SK-N-SH (cell line): ENCODE measurements at regions not wholly inside any gene's neighbourhood (a gene's known extent, or its start where the extent isn't known, plus 50 kb on each side); places are given as distances from the start of the nearest gene placed in this dataset.

Source experiments
- CTCF ChIA-PET: fragments of 300-600, 350-600 bp; formaldehyde crosslinking; extraction: SDS; loops from one replicate; lab custom pipeline; 2021; lab: Yijun Ruan, JAX
- POLR2A ChIA-PET: fragments of 350-600 bp; sonication (Branson Sonifier 250); formaldehyde crosslinking; extraction: SDS; loops from one replicate; lab custom pipeline; 2020; ENCODE audit warnings: antibody characterized with exemption, inconsistent platforms; lab: Yijun Ruan, JAX
- DNase-seq: peaks from one replicate; pipeline ENCODE4 v3.0.0; 2012
- H2AFZ ChIP-seq: fragments of 200-600 bp; sonication (generic); 2 replicates; pipeline ENCODE4 v1.8.1; 2016; ENCODE audit warnings: antibody characterized with exemption, mild to moderate bottlenecking, low read depth
- H3F3A ChIP-seq: fragments of 200-600 bp; sonication (generic); replicated peaks from 2 replicates; pipeline ENCODE3; 2016; ENCODE audit warnings: antibody characterized with exemption, mild to moderate bottlenecking; ENCODE audit not compliant: insufficient read depth
- H3K27ac ChIP-seq, 2 experiments: fragments of 200-500 bp in 1 of 2; fragments of 200-600 bp in 1 of 2; sonication (Bioruptor generic) in 1 of 2; sonication (generic), shearing (Covaris generic) in 1 of 2; 2 replicates each; pipeline versions ENCODE4 v1.5.1 to v1.6.1; 2014 to 2016; ENCODE audit warnings: low read depth in 2 of 2, inconsistent platforms in 1 of 2, low read length in 1 of 2, mild to moderate bottlenecking in 1 of 2, mixed read lengths in 1 of 2
- H3K27me3 ChIP-seq: fragments of 200-600 bp; sonication (generic), shearing (Covaris generic); 2 replicates; pipeline ENCODE4 v1.6.1; 2016; ENCODE audit warnings: mixed run types; ENCODE audit not compliant: insufficient read depth
- H3K36me3 ChIP-seq, 2 experiments: fragments of 200-500 bp in 1 of 2; fragments of 200-600 bp in 1 of 2; sonication (Bioruptor generic) in 1 of 2; sonication (generic) in 1 of 2; replicated peaks in 1 of 2; 2 replicates each; pipeline versions ENCODE3 to v1.5.1; 2014 to 2016; ENCODE audit warnings: low read length in 1 of 2, mild to moderate bottlenecking in 1 of 2; ENCODE audit not compliant: insufficient read depth in 2 of 2, control insufficient read depth in 1 of 2
- H3K4me1 ChIP-seq, 2 experiments: fragments of 200-500 bp in 1 of 2; fragments of 200-600 bp in 1 of 2; sonication (Bioruptor generic) in 1 of 2; sonication (generic), shearing (Covaris generic) in 1 of 2; 2 replicates each; pipeline versions ENCODE4 v1.5.1 to v1.6.1; 2014 to 2016; ENCODE audit warnings: low read depth in 1 of 2, low read length in 1 of 2, mixed run types in 1 of 2; ENCODE audit not compliant: insufficient read depth in 2 of 2, control insufficient read depth in 1 of 2
- H3K4me2 ChIP-seq: fragments of 200-600 bp; sonication (generic), shearing (Covaris generic); 2 replicates; pipeline ENCODE4 v1.6.1; 2017; ENCODE audit warnings: mixed run types
- H3K4me3 ChIP-seq, 2 experiments: fragments of 200-500 bp in 1 of 2; fragments of 200-600 bp in 1 of 2; sonication (Bioruptor generic) in 1 of 2; sonication (generic), shearing (Covaris generic) in 1 of 2; 2 replicates each; pipeline versions ENCODE4 v1.5.1 to v1.8.1; 2014 to 2016; ENCODE audit warnings: low read depth in 2 of 2, inconsistent platforms in 1 of 2, low read length in 1 of 2, mild to moderate bottlenecking in 1 of 2, mixed read lengths in 1 of 2, moderate library complexity in 1 of 2
- H3K79me2 ChIP-seq: fragments of 200-600 bp; sonication (generic); 2 replicates; pipeline ENCODE4 v1.8.1; 2017; ENCODE audit warnings: mild to moderate bottlenecking; ENCODE audit not compliant: insufficient read depth
- H3K9ac ChIP-seq: fragments of 200-600 bp; sonication (generic); 2 replicates; pipeline ENCODE4 v1.6.1; 2017; ENCODE audit warnings: mixed run types
- H3K9me2 ChIP-seq: fragments of 200-600 bp; sonication (generic); 2 replicates; pipeline ENCODE4 v1.6.1; 2017; ENCODE audit warnings: mixed run types
- H3K9me3 ChIP-seq: fragments of 200-600 bp; sonication (generic); 2 replicates; pipeline ENCODE4 v1.6.1; 2017; ENCODE audit warnings: mixed run types, mild to moderate bottlenecking, moderate library complexity
- H4K20me1 ChIP-seq: fragments of 200-600 bp; sonication (generic); 2 replicates; pipeline ENCODE4 v1.6.1; 2017; ENCODE audit warnings: mild to moderate bottlenecking, mixed run types; ENCODE audit not compliant: insufficient read depth
- ELF1 ChIP-seq: IDR thresholded peaks from 2 replicates; pipeline ENCODE4 v1.4.0; 2012
- FOXM1 ChIP-seq: IDR thresholded peaks from 2 replicates; pipeline ENCODE4 v1.4.0; 2012; ENCODE audit warnings: low read depth, mild to moderate bottlenecking
- GATA2 ChIP-seq: sonication (generic); formaldehyde crosslinking; IDR thresholded peaks from 2 replicates; pipeline ENCODE4 v1.5.0; 2020; ENCODE audit warnings: mild to moderate bottlenecking, missing genetic modification reagents
- MEF2A ChIP-seq: IDR thresholded peaks from 2 replicates; pipeline ENCODE4 v1.4.0; 2012; ENCODE audit warnings: low read depth, borderline replicate concordance
- NFIC ChIP-seq: IDR thresholded peaks from 2 replicates; pipeline ENCODE4 v1.4.0; 2012; ENCODE audit warnings: borderline replicate concordance
- NRF1 ChIP-seq: IDR thresholded peaks from 2 replicates; pipeline ENCODE4 v1.6.1; 2012; ENCODE audit warnings: low read depth, mild to moderate bottlenecking, low read length
- RAD21 ChIP-seq: IDR thresholded peaks from 2 replicates; pipeline ENCODE4 v1.6.1; 2012; ENCODE audit warnings: mild to moderate bottlenecking, low read length
- RFX5 ChIP-seq: IDR thresholded peaks from 2 replicates; pipeline ENCODE4 v1.6.1; 2012; ENCODE audit warnings: mild to moderate bottlenecking, improper control_type of control experiment, low read length
- TEAD4 ChIP-seq: IDR thresholded peaks from 2 replicates; pipeline ENCODE4 v1.4.0; 2012; ENCODE audit warnings: mild to moderate bottlenecking, borderline replicate concordance; ENCODE audit not compliant: insufficient read depth
- YY1 ChIP-seq: IDR thresholded peaks from 2 replicates; pipeline ENCODE4 v1.4.0; 2012; ENCODE audit warnings: low read depth, mild to moderate bottlenecking
- WGBS: methylation state at CpG from one replicate; pipeline ENCODE4 v1.1.6; 2017; ENCODE audit warnings: low lambda C conversion rate; 5-methylcytosine and 5-hydroxymethylcytosine counted together
- TF ChIP-seq, protein P1 (sequence below): IDR thresholded peaks from 2 replicates; pipeline ENCODE4; 2012
- TF ChIP-seq, protein P2 (sequence below): fragments of 150-350 bp; IDR thresholded peaks from 2 replicates; pipeline ENCODE4 v1.6.1; 2016; ENCODE audit warnings: mild to moderate bottlenecking, low read depth, low read length
- TF ChIP-seq, protein P3 (sequence below): IDR thresholded peaks from 2 replicates; pipeline ENCODE4 v1.4.0; 2012; ENCODE audit warnings: low read depth, borderline replicate concordance

DNA sequence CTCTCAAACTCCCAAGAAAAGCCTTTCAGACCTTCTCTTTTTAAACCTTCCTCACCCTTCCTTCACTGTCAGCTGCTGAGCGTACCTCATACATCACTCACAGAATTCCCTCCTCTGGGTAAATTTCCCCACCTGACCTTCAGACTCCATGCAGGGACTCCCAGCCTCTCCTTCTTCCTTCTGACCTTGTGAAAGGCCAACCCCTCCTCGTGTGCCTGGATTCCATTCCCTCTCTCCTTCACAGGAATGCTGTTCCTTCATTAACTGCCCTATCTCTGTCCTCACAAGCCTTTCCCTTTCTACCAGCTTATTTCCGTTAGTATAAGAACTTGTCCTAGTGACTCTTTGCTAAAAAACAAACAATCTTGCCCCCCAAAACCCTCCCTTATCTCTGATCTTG is 69.7 kb upstream of the MME start:
- TF ChIP-seq YY1 (no peak), MEF2A (no peak), GATA2 (CRISPR knock-in tag) (no peak), FOXM1 (no peak), TEAD4 (no peak), ELF1 (no peak)
- TF ChIP-seq, protein P1, sequence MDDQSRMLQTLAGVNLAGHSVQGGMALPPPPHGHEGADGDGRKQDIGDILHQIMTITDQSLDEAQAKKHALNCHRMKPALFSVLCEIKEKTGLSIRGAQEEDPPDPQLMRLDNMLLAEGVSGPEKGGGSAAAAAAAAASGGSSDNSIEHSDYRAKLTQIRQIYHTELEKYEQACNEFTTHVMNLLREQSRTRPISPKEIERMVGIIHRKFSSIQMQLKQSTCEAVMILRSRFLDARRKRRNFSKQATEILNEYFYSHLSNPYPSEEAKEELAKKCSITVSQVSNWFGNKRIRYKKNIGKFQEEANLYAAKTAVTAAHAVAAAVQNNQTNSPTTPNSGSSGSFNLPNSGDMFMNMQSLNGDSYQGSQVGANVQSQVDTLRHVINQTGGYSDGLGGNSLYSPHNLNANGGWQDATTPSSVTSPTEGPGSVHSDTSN, result no peak
- Histone ChIP-seq H2AFZ (0 out of 2 replicates have a peak overlapping the region, but pooled peaks have one; percentile 35), H3K27ac (no peak overlapping the region), H3K9ac (no peak overlapping the region), H3F3A (no peaks in the 10 kb centered on the region), H3K9me3 (no peaks in the 10 kb centered on the region), H3K4me1 (no peaks in the 10 kb centered on the region), H3K4me3 (no peak overlapping the region), H4K20me1 (no peaks in the 10 kb centered on the region), H3K4me2 (no peak overlapping the region), H3K79me2 (no peaks in the 10 kb centered on the region), H3K36me3 (no peaks in the 10 kb centered on the region), H3K27me3 (no peaks in the 10 kb centered on the region), H3K9me2 (no peaks in the 10 kb centered on the region)
- DNase-seq, result no peak
- POLR2A ChIA-PET, result no interaction called here
- CTCF ChIA-PET, result no interaction called here
- WGBS, result 42% methylated on average over 3 of the region's 3 CpGs

DNA sequence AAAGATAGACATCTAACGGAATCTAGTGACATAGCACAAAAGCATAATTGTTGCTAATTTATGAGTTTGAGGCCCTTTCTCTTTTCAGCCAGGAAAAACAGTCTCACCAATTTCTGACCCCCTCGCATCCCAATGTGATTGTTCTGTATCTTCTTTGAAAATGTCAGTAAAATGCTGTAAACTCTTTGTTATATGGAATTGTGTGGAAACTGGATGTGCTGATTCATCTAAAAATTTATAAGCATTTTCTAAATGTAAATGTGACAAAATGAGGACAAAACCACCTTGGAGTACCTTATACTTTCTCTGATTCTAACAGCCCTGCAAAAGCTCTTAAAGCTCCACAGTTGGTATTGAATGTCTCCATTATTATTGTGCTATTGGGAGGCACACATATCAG is 70.9 kb upstream of the MME start:
- no peak for TF ChIP-seq RAD21
- TF ChIP-seq RFX5, result no peak
- TF ChIP-seq, protein P2, sequence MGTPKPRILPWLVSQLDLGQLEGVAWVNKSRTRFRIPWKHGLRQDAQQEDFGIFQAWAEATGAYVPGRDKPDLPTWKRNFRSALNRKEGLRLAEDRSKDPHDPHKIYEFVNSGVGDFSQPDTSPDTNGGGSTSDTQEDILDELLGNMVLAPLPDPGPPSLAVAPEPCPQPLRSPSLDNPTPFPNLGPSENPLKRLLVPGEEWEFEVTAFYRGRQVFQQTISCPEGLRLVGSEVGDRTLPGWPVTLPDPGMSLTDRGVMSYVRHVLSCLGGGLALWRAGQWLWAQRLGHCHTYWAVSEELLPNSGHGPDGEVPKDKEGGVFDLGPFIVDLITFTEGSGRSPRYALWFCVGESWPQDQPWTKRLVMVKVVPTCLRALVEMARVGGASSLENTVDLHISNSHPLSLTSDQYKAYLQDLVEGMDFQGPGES, result no peak
- TF ChIP-seq, protein P3, sequence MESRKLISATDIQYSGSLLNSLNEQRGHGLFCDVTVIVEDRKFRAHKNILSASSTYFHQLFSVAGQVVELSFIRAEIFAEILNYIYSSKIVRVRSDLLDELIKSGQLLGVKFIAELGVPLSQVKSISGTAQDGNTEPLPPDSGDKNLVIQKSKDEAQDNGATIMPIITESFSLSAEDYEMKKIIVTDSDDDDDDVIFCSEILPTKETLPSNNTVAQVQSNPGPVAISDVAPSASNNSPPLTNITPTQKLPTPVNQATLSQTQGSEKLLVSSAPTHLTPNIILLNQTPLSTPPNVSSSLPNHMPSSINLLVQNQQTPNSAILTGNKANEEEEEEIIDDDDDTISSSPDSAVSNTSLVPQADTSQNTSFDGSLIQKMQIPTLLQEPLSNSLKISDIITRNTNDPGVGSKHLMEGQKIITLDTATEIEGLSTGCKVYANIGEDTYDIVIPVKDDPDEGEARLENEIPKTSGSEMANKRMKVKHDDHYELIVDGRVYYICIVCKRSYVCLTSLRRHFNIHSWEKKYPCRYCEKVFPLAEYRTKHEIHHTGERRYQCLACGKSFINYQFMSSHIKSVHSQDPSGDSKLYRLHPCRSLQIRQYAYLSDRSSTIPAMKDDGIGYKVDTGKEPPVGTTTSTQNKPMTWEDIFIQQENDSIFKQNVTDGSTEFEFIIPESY, result no peak
- TF ChIP-seq, protein P1, result no peak
- TF ChIP-seq NRF1, result no peak
- TF ChIP-seq NFIC, result no peak
- ChIA-PET CTCF (no interaction called here), POLR2A (no interaction called here)
- DNase-seq, result no peak
- 73% methylated on average over 2 of the region's 2 CpGs for WGBS
- H3K4me2 ChIP-seq, result no peak overlapping the region
- no peaks in the 10 kb centered on the region for H4K20me1 ChIP-seq
- no peaks in the 10 kb centered on the region for H3K27me3 ChIP-seq
- H3K9me3 ChIP-seq, result no peaks in the 10 kb centered on the region
- no peak overlapping the region for H3K4me3 ChIP-seq
- no peak overlapping the region for H2AFZ ChIP-seq
- H3K79me2 ChIP-seq, result no peaks in the 10 kb centered on the region
- no peak overlapping the region for H3K27ac ChIP-seq
- no peaks in the 10 kb centered on the region for H3K36me3 ChIP-seq
- no peaks in the 10 kb centered on the region for H3K4me1 ChIP-seq
- no peaks in the 10 kb centered on the region for H3F3A ChIP-seq
- H3K9ac ChIP-seq, result no peak overlapping the region
- no peaks in the 10 kb centered on the region for H3K9me2 ChIP-seq
